ENCODE measurements at regions not wholly inside any gene's neighbourhood (a gene's known extent, or its start where the extent isn't known, plus 50 kb on each side); places are given as distances from the start of the nearest gene placed in this dataset.

DNA sequence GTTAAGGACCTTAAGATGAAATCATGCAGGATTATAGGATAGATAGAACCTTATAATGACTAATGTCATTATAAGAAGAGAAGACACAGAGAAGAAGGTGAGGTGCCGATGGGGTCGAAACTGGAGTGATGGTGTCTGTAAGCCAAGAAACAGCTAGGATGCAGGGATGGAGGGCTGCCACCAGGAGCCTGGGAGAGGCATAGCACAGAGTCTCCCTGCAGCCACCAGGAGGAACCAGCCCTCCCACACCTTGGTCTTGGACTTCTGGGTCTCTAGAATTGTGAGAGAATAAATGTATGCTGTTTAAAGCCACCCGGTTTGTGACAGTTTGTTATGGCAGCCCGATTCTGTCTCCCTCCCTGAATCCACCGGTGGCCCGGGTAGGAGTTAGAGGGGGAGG lies 337.2 kb upstream of the AJAP1 start:
- no peak for TF ChIP-seq CTCF (IDR thresholded peaks at IDR 0.05; ENCODE audit: insufficient read depth, low read length, poor library complexity, severe bottlenecking)
- no peak for TF ChIP-seq EZH2phosphoT487 (conservative IDR thresholded peaks at IDR 0.05; ENCODE audit: low read length)
